GM21786 (cell line): ENCODE measurements at regions not wholly inside any gene's neighbourhood (a gene's known extent, or its start where the extent isn't known, plus 50 kb on each side); places are given as distances from the start of the nearest gene placed in this dataset.
A peak's percentile ranks its signal among the peaks of the same experiment; 100 is the strongest.
"Not testable (repeated sequence)": the region's sequence is repeated elsewhere in the genome, so short reads cannot be mapped to it uniquely, and the experiment has no call there.

Experiments
- ATAC-seq: cut with Tn5 transposase; IDR thresholded peaks from one replicate; pipeline ENCODE4 v1.9.1; 2021; ENCODE audit not compliant: unreplicated experiment

- not testable (repeated sequence) for ATAC-seq
Measured at GRCh38 chr20:29411458-29411820, 1846.0 kb upstream of the DEFB115 start.

- no peak for ATAC-seq
Measured at GRCh38 chr20:29419378-29419777, 1838.1 kb upstream of the DEFB115 start.

DNA sequence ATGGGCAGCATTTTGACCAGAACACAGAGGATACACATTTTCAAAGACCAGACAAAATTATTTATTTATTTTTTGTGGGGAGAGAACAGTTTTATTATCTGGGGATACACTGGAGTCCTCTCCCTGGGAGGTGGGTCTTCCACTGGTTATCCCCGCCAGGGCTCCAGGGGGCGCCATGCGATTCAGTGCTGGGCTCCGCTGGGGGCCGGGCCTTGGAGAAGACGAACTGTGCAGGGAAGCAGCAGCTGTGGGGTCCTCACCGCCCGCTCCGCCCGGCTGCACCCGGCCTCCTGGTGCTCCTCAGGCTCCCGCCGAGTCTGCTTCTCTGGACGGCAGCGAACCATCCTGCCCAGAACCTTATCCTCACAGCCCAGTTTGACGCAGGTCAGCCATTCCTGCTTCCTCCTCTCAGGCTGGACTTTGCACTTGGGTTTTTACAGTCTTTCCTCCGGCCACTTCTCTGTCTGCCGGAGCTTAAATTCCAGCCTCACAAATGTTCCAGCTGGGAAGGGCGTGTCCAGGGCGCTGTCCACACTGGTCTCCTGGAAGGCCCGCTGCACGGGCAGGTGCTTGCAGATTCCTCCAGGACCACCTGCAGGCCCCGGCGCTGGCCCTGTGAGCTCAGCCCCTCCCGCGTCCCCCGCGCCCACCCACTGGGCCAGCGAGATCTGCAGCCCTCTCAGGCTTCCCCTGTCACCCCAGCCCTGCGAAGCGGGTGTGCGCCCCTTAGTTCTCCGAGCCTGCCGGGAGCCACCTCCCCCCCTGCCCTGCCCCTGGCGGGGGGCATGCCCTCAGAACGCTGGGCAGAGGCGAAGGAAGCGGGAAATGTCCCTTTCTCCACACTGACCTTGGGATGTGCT, 1830.0 kb upstream of the DEFB115 start:
- no peak for ATAC-seq

DNA sequence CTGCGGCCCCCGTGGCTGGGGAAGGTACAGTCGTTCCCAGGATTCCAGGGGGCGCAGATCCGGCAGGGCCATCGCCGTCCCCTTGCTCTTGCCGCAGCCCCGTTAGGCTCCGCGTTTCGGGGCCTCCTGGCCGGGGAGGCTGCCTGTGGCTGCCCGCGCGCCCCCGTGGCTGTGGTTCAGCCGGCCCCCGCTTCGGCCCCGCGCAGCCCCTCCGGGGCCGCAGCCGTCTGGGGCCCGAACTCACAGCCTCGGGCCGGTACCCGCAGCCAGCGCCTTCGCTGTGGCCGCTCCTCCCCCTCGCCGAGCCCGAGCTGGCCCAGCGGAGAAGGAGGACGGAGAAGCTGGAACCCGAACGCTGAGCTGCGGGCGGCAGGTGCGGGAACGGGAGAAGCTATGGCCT, 1826.9 kb upstream of the DEFB115 start:
- ATAC-seq = no peak

DNA sequence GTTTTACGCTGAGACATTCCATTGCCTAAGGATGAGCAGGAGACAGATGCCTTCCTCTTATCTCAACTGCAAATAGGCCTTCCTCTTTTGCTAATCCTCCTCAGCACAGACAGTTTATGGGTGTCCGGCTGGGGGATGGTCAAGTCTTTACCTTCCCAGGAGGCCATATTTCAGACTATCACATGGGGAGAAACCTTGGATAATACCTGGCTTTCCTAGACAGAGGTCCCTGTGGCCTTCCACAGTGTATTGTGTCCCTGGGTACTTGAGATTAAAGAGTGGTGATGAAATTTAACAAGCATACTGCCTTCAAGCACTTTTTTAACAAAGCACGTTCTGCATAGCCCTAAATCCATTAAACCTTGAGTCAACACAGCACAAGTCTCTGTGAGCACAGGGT, 1816.7 kb upstream of the DEFB115 start:
- ATAC-seq = not testable (repeated sequence)

- not testable (repeated sequence) for ATAC-seq
Measured at GRCh38 chr20:29443206-29443781, 1814.2 kb upstream of the DEFB115 start.

DNA sequence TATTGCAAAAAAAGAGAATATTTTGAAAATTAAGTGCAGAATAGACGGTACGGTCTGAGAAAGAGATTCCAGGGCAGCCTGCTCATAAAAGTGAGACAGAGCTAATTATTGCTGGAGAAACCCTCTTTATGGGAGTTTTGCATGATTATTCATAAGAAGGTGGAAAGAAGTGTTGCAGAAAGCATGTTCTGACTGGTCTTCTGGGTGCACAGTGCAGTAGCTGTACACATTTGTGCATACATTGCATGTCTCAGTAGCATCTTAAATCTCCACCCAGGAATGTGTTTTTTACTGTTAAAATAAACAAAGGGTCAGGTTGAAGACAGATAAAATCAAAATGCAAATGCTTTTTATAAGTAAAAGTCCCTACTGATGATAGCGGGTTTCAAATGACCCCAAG, 1813.6 kb upstream of the DEFB115 start:
- no peak for ATAC-seq

DNA sequence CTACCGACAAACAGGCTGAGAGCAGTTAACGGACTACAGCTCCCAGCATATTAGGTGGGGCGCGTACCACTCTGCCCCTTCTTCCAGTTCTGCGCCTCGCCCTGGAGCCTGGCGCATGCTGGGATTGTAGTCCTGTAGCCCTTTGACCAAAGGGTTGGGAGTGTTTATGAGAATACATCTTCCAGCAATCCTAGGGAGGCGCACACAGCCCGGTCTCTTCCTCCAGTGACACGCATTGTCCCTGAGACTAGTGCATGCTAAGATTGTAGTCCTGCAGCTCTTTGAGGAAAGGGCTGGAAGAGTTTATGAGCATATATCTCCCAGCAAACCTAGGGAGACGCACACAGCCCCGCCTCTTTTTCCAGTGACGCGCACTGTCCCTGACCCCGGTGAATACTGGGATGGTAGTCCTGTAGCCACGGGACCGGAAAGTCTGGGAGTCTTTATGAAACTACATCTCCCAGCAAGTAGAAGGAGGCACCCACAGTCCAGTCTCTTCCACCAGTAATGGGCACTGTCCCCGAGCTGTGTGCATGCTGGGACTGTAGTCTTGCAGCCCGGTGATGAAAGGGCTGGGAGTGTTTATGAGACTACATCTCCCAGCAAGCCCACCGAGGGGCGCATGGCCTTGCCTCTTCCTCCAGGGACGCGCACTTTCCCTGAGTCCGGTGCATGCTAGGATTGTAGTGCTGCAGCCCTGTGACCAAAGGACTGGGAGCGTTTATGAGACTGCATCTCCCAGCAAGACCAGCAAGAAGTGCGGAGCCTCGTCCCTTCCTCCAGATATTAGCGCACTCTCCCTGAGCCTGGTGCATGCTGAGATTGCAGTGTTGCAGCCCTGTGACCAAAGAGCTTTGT, 1812.2 kb upstream of the DEFB115 start:
- ATAC-seq = peak; percentile 95

DNA sequence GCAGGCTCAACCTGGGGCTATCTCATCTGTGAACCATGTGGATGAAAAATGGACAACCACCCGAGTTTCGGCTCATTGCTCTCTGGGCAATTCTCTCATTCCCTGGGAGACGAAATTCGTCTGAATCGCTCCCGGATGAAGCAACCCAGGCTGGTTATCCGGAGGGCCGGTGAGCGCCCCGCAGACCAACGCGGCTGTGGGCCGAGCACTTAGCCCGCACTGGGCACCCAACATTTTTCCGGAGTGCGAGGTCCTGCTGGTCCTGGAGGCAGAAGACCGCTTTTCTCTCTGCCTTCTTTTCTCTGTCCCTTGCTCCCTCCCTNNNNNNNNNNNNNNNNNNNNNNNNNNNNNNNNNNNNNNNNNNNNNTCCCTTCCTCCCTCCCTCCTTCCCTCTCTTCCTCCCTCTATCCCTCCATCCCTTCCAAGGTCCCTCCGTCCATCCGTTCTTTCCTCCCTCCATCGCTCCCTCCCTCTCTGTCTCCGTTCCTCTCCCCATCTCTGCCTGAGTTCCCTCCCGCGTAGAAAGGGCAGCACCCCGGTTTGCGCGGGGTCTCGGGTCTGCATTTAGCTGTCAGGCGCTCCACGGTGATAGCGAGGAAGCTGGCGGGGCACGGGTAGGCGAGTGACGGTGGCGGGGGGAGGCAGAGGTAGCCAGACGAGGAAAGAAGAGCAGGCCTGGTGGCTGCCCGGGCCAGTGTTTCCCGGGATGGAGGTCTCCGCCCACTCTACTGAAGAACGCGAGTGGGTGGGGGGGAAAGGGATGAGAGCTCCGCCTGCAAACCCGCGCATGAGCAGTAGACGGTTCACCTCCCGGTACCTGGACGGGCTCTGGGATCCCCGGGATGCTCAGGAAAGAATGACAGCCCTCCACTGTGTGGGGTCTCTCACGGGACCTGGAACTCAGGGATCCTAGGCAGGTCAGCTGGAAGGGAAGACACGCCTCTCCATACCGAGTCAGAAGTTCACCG, 1809.7 kb upstream of the DEFB115 start:
- ATAC-seq = not testable (repeated sequence)

GRCh38 chr20:29448806-29449470, 1808.5 kb upstream of the DEFB115 start:
- no peak for ATAC-seq

DNA sequence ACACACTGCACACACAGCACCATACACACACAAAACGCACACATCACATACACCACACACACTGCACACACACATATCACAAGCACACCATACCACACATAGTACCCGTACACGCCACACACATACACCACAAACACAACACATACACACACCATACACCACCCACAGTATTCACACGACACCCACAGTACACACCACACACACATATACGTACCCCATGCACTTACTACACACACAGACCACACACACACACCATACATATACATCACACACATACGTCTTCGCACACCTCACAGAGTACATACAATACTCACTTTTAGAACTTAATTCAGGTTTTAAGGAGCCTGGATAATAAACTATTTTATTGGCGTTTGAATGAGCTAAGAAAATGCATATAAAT, 1805.3 kb upstream of the DEFB115 start:
- ATAC-seq = no peak

- ATAC-seq = not testable (repeated sequence)
Measured at GRCh38 chr20:29456987-29457693, 1800.3 kb upstream of the DEFB115 start.

DNA sequence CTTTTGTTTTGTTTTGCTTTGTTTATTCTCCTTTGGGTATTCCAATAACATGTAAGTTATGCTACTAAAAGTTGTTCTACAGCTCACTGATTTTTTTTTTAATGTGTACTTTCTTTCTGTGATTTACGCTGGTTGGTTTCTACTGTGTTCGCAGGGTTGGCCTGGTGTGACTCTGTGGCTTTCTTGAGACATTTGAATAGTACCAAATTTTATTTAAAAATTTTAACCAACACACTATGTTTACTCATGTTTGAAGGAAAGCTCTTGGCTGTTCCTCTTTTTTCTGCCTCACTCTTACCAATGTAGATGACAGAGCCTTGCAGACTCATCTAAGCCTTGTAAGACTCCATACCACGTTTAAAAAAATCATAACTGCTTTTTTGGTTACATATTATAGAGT, 1784.9 kb upstream of the DEFB115 start:
- peak; percentile 53 for ATAC-seq

DNA sequence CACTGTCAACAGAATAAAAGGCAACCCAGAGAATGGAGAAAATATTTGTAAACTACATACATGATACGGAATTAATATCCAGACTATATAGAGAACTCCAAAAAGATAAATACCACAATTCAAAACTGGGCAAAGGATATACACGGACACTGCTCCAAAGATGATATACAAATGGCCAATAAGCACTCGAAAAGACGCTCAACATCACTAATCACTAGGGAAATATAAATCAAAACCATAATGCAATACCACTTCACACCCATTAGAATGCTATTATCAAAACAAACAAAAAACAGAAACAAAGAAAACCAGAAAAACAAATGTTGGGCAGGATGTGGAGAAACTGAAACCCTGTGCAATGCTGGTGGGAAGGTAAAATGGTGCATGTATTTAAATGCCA, 1764.6 kb upstream of the DEFB115 start:
- ATAC-seq = not testable (repeated sequence)

DNA sequence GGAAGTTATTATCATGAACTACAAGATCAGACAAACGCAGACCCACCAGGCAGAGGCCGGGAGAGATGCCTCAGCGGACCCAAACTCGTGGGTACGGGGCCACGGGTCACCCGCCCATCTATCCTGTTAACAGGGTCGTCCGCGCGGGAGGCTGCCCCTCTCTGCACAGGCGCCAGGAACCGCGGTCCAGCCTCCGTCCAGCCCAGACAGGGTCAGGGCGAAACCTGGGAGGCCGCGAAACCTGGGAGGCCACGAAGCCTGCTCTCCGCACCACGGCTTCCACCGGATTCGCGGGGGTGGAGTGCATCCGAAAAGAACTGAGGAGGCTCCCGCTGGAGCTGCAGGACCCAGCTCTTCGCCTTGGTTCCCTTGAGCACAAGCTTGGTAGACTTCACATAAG, 1760.7 kb upstream of the DEFB115 start:
- ATAC-seq = not testable (repeated sequence)

DNA sequence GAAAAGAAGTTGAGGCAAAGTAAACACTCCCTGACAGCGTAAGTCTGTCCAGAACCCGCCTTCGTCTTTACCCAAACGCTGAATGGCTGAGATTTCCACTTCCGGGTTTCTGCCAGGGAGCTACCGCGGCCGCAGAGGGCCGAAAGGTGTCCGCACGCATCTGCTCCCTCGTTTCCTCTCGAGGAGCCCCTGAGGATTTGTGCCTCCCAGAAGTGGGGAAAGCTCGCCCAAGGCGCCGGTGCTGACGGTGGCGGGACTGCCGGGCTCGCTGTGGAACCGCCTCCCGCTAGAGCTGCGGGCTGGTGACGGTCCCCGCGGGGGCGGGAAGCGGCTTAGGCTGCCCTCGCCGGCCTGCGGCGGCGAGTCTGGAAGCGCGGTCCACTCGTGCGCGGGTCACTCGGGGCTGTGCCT, 1760.2 kb upstream of the DEFB115 start:
- peak; percentile 78 for ATAC-seq

GRCh38 chr20:29497684-29498083, 1759.8 kb upstream of the DEFB115 start:
- ATAC-seq = not testable (repeated sequence)

DNA sequence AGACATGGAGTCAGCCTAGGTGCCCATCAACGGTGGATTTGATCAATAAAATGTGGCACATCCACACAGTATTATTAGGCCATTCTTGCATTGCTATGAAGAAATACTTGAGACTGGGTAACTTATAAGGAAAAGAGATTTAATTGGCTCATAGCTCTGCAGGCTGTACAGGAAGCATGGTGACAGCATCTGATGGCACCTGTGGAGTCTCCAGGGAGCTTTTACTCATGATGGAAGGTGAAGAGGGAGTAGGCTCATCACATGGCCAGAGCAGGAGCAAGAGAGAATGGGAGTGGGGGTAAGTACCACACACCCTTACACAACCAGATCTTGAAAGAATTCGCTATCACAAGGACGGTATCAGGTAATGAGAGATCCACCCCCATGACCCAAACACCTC, 1756.7 kb upstream of the DEFB115 start:
- ATAC-seq = not testable (repeated sequence)

DNA sequence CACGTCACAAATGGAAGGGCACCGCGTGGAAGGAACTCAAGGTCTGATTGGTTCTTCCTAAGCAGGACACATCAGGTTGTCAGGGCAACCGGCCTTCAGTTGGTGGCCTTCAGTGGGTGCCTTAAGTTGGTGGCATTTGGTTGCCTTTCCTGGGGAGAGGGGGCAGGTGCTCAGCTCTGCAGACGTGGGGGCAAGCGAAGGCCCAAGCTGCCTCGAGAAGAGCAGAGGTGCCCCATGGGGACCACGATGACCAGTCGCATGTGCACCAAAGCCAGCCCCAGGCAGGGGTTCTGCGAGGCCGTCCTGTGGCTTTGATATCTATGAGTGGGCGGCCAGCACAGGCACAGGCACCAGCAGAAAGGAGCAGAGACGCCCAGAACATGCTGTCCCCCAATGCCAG, 1742.8 kb upstream of the DEFB115 start:
- ATAC-seq = not testable (repeated sequence)
